K562 (cell line): ENCODE measurements at regions not wholly inside any gene's neighbourhood (a gene's known extent, or its start where the extent isn't known, plus 50 kb on each side); places are given as distances from the start of the nearest gene placed in this dataset.

Experiments
- ATAC-seq: fragments of 200-7000 bp; cut with Tn5 transposase; 3 replicates; pipeline ENCODE4 v1.9.1; 2020; ENCODE audit warnings: moderate library complexity
- BruUV-seq: library from RNA; stranded (reverse); fragments of 400-500 nt; replicated peaks from 2 replicates; lab custom pipeline; 2021; lab: Mats Ljungman, UMichigan
- CTCF ChIA-PET: fragments of 300-600 bp; formaldehyde crosslinking; extraction: SDS; loops from one replicate; lab custom pipeline; 2021; ENCODE audit warnings: low intra/inter-chr PET ratio; lab: Yijun Ruan, JAX
- POLR2A ChIA-PET: fragments of 300-600, 350-650 bp; sonication (Branson Sonifier 250); formaldehyde crosslinking; extraction: SDS; loops from one replicate; lab custom pipeline; 2021; ENCODE audit warnings: antibody characterized with exemption, inconsistent platforms; lab: Yijun Ruan, JAX
- DNase-seq, 4 experiments: peaks; one replicate each; pipeline versions ENCODE4 v3.0.0 to v3.0.0-alpha.2; 2011 to 2018; ENCODE audit warnings: low spot score in 3 of 4, mixed read lengths in 3 of 4; ENCODE audit errors: extremely low read depth in 1 of 4
- FAIRE-seq: peaks from 2 replicates; lab custom pipeline; 2011; peaks lifted over from hg19 to GRCh38; lab: Jason Lieb, UNC
- H2AFZ ChIP-seq: 2 replicates; pipeline ENCODE4 v1.6.0; 2011; ENCODE audit warnings: low read depth, low read length, control low read depth, inconsistent platforms
- H3K27ac ChIP-seq: fragments of 200-600 bp; 3 replicates; pipeline ENCODE4 v1.8.0; 2011; ENCODE audit warnings: low read depth, mild to moderate bottlenecking, control low read depth, inconsistent platforms, low read length, moderate library complexity, mixed read lengths; ENCODE audit errors: extremely low read depth
- H3K27me3 ChIP-seq, 2 experiments: fragments of 300-600 bp in 1 of 2; 2 replicates in 1 of 2; 3 replicates in 1 of 2; pipeline versions ENCODE4 v1.6.0 to v1.8.0; 2011; ENCODE audit warnings: inconsistent platforms in 2 of 2, low read length in 2 of 2, mild to moderate bottlenecking in 1 of 2, mixed read lengths in 1 of 2, moderate library complexity in 1 of 2; ENCODE audit not compliant: control insufficient read depth in 2 of 2, insufficient read depth in 2 of 2
- H3K36me3 ChIP-seq: fragments of 300-600 bp; 3 replicates; pipeline ENCODE4 v1.8.0; 2011; ENCODE audit warnings: mild to moderate bottlenecking, low read length, inconsistent platforms; ENCODE audit not compliant: control insufficient read depth, insufficient read depth
- H3K4me1 ChIP-seq, 2 experiments: fragments of 200-600 bp in 1 of 2; replicated peaks in 1 of 2; 2 replicates in 1 of 2; 3 replicates in 1 of 2; pipeline versions ENCODE4 v1.5.1 to v1.8.0; 2011; ENCODE audit warnings: inconsistent platforms in 2 of 2, low read length in 2 of 2, mild to moderate bottlenecking in 1 of 2, mixed read lengths in 1 of 2, moderate library complexity in 1 of 2; ENCODE audit not compliant: control insufficient read depth in 2 of 2, insufficient read depth in 2 of 2
- H3K4me2 ChIP-seq: 2 replicates; pipeline ENCODE4 v1.6.1; 2011; ENCODE audit warnings: low read length, control low read depth, inconsistent platforms, mixed read lengths; ENCODE audit not compliant: insufficient read depth
- H3K4me3 ChIP-seq: fragments of 200-600 bp; sonication (generic), shearing (Covaris generic); 2 replicates; pipeline ENCODE4 v1.5.1; 2016; ENCODE audit warnings: control low read depth, inconsistent platforms
- H3K79me2 ChIP-seq: fragments of 200-600 bp; 3 replicates; pipeline ENCODE4 v1.8.0; 2011; ENCODE audit warnings: low read length, inconsistent platforms; ENCODE audit not compliant: control insufficient read depth, insufficient read depth
- H3K9ac ChIP-seq, 2 experiments: 2 replicates each; pipeline versions ENCODE4 v1.6.0 to v1.6.1; 2011; ENCODE audit warnings: low read depth in 2 of 2, low read length in 2 of 2, control low read depth in 1 of 2, inconsistent platforms in 1 of 2, mild to moderate bottlenecking in 1 of 2, mixed read lengths in 1 of 2; ENCODE audit not compliant: insufficient read depth in 1 of 2
- H3K9me1 ChIP-seq: one replicate; pipeline ENCODE4 v1.6.0; 2011; ENCODE audit warnings: inconsistent platforms, mild to moderate bottlenecking, low read length, moderate library complexity; ENCODE audit not compliant: control insufficient read depth, insufficient read depth
- H3K9me3 ChIP-seq: replicated peaks from 2 replicates; pipeline ENCODE4 v1.5.1; 2011; ENCODE audit warnings: low read depth, low read length, inconsistent platforms; ENCODE audit not compliant: control insufficient read depth, insufficient read depth
- H4K20me1 ChIP-seq: replicated peaks from 2 replicates; pipeline ENCODE4 v1.6.1; 2011; ENCODE audit warnings: low read length, inconsistent platforms, mixed read lengths; ENCODE audit not compliant: control insufficient read depth, insufficient read depth
- CHD2 ChIP-seq: IDR thresholded peaks from 2 replicates; pipeline ENCODE4 v1.6.1; 2011; ENCODE audit warnings: low read depth, low read length
- RREB1 ChIP-seq: fragments of 250-450 bp; sonication (Bioruptor Pico); IDR thresholded peaks from 2 replicates; pipeline ENCODE4 v1.4.0; 2020
- SMAD3 ChIP-seq: fragments of 450-650 bp; formaldehyde crosslinking; conservative IDR thresholded peaks from 2 replicates; pipeline ENCODE4 v1.4.0; 2020; ENCODE audit warnings: mild to moderate bottlenecking
- ZBTB2 ChIP-seq: fragments of 450-650 bp; IDR thresholded peaks from 2 replicates; pipeline ENCODE4 v1.6.1; 2016; ENCODE audit warnings: antibody characterized with exemption
- ZMIZ1 ChIP-seq, 2 experiments: fragments of 150-350 bp in 1 of 2; IDR thresholded peaks; 2 replicates each; pipeline ENCODE4 v1.6.1; 2012 to 2016; ENCODE audit warnings: low read depth in 2 of 2, low read length in 2 of 2, mild to moderate bottlenecking in 1 of 2, moderate library complexity in 1 of 2
- ZNF174 ChIP-seq: fragments of 250-450 bp; sonication (Bioruptor Pico); IDR thresholded peaks from 2 replicates; pipeline ENCODE4 v1.4.0; 2020; ENCODE audit warnings: mild to moderate bottlenecking
- WGBS: fragments of 100-300 bp; shearing (Covaris generic); methylation state at CpG from one replicate; pipeline ENCODE4 v1.1.6; 2016; ENCODE audit warnings: low coverage, mixed read lengths; ENCODE audit not compliant: insufficient coverage; ENCODE audit errors: missing lambda C conversion rate; 5-methylcytosine and 5-hydroxymethylcytosine counted together
- in situ Hi-C: fragments of 300-500 bp; cut with MboI; formaldehyde crosslinking; loops from 4 replicates; pipeline ENCODE4 v1.15.0; 2018; ENCODE audit warnings: inconsistent platforms, mixed read lengths
- intact Hi-C: fragments of 100-400 bp; cut with micrococcal nuclease; formaldehyde crosslinking; loops from 2 replicates; pipeline ENCODE4 v1.14.2; 2022

- no peaks in the 10 kb centered on the region for H3K9me1 ChIP-seq
- no peak overlapping the region for H3K4me3 ChIP-seq
- no peak for ATAC-seq
- no peak overlapping the region for H2AFZ ChIP-seq
- no peaks in the 10 kb centered on the region for H3K27me3 ChIP-seq
- H3K4me1 ChIP-seq: no peaks in the 10 kb centered on the region
- TF ChIP-seq CHD2 (no peak), RREB1 (CRISPR knock-in tag) (no peak), ZMIZ1 (IDR thresholded peaks at IDR 0.05; ENCODE audit: low read depth in 2 of 2, low read length in 2 of 2) (no peak), ZBTB2 (no peak), ZNF174 (CRISPR knock-in tag) (no peak), SMAD3 (CRISPR knock-in tag) (no peak)
- TF ChIP-seq, all 486 proteins: peak for 0
- Histone ChIP-seq H3K4me2 (no peak overlapping the region), H3K9me3 (no peaks in the 10 kb centered on the region), H3K79me2 (no peaks in the 10 kb centered on the region), H3K36me3 (no peaks in the 10 kb centered on the region), H3K9ac (no peak overlapping the region), H3K27ac (no peak overlapping the region), H4K20me1 (no peaks in the 10 kb centered on the region)
- DNase-seq: no peak
- no peak for FAIRE-seq
- ChIA-PET POLR2A (no interaction called here), CTCF (no interaction called here)
- 0% methylated on average over 1 of the region's 1 CpG for WGBS
- in situ Hi-C loops (no loop called here), intact Hi-C loops (no loop called here)
- BruUV-seq: no TSS peak
Measured at GRCh38 chrX:43448688-43449087, 207.4 kb upstream of the MAOA start.
